Non-pigmented ciliary epithelial cell (primary cell): ENCODE measurements at regions not wholly inside any gene's neighbourhood (a gene's known extent, or its start where the extent isn't known, plus 50 kb on each side); places are given as distances from the start of the nearest gene placed in this dataset.

Experiments
- DNase-seq: peaks from one replicate; pipeline ENCODE4 v3.0.0-alpha.2; 2010; ENCODE audit warnings: low read depth

GRCh38 chr10:47104786-47105385 lies 193.7 kb downstream of the PTPN20 start:
- no peak for DNase-seq

GRCh38 chr10:47107007-47107747 lies 192.8 kb upstream of the GDF10 start:
- DNase-seq, result no peak

GRCh38 chr10:47109906-47110305 lies 190.1 kb upstream of the GDF10 start:
- no peak for DNase-seq

DNA sequence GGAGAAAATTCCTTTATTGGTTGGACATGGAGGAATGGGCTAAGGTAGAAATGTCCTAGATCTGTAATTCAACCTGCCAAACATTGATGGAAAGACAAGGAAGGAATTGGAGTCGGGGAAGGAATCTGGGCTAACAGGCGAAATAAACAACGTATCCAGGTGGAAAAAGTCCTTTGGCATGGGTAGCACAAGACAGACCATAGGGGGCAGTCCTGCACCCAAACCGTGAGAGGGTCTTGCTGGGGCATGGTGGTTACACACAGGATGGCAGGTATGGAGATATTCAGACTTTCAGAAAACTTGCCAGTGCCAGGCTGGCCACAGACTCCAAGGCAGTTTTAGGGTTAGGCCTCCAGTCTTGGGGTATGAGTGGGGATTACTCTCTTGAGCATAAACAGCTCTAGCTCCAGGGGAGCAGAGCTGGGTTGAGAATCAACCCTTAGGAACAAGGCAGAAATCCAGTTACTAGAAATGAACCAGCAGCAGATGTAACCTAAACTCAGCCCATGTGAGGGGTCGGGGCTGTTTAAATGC lies 188.6 kb upstream of the GDF10 start:
- no peak for DNase-seq

GRCh38 chr10:47112612-47113011 lies 187.4 kb upstream of the GDF10 start:
- no peak for DNase-seq

GRCh38 chr10:47113907-47114500 lies 186.0 kb upstream of the GDF10 start:
- no peak for DNase-seq

- no peak for DNase-seq
Observed at GRCh38 chr10:47114680-47115186, 185.3 kb upstream of the GDF10 start.

GRCh38 chr10:47115322-47115721 lies 184.7 kb upstream of the GDF10 start:
- DNase-seq, result no peak

GRCh38 chr10:47116445-47116844 lies 183.6 kb upstream of the GDF10 start:
- no peak for DNase-seq

GRCh38 chr10:47118326-47118725 lies 181.7 kb upstream of the GDF10 start:
- DNase-seq, result no peak

DNA sequence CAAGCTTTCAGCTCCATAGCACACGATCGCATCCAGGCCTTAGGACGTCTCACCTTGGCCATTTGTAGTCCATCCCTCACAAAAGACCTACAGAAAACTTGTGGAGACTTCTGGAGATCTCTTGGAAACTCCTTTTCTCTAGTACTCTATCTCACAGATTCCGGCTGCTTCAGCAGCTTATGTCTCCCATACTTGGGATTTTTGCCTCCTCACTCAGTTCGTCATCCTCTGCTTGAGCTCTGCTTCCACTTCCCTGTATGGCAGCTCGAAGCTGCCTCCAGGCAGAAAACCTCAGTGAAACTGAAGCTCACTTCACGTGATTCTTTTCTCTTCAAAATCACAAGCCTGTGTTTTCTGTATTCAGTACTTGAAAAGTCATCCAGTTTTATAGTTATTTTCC lies 178.7 kb upstream of the GDF10 start:
- DNase-seq, result no peak

- no peak for DNase-seq
Observed at GRCh38 chr10:47123716-47124288, 176.2 kb upstream of the GDF10 start.

DNA sequence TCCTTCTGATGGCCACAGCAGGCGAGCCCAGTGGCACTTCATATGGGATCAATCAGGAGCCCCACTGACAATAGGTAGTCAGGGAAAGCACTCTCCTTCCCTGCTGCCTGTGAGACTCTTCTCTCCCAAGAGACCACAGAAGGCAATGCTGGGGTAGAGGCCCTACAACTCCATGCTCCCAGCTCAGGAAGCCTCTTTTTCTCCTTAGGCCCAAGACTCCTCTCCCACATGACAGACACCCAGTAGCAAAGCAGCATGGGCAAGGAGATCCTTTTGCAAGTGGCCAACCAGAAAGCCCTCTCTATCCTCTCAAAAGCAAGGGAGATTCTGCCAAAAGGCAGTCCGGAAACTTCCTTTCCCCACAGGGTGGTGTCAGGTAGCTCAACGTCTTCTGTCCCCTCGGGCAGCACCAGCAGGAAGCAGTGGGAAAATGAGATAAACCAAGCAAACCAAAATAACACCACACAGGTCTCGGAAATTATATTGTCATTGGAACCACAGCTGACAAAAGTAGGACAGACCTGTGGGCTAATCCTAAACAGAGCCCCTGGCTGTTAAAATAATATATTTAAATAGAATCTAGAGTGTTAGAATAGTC lies 172.7 kb upstream of the GDF10 start:
- no peak for DNase-seq

GRCh38 chr10:47130491-47130890 lies 169.5 kb upstream of the GDF10 start:
- DNase-seq, result no peak

DNA sequence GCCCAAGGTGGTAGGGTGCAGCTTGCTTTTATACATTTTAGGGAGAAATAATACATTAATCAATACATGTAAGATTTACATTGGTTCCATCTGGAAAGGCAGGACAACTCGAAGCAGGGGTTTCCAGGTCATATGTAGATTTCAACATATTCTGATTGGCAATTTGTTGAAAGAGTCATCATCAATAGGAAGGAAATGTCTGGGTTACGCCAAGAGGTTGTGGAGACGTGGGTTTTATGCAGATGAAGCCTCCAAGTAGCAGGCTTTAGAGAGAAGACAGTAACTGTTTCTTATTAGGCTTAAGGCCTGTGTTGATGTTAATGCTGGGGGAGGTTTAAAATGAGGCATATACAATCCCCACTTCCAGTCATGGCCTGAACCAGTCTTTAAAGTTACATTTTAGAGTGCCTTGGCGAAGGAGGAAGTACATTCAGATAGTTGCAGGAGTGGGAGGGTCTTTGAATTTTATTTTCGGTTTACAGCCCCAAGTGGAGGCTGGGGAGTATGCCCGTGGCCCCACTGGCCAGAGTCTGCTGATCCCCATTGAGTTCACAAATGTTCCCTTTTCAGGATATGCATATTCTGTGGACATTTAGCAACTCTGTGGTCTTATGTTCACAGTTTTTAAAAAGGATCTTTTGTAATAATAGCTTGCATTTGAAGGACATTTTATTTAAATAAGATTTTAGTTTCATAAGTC lies 166.0 kb upstream of the GDF10 start:
- DNase-seq, result no peak

DNA sequence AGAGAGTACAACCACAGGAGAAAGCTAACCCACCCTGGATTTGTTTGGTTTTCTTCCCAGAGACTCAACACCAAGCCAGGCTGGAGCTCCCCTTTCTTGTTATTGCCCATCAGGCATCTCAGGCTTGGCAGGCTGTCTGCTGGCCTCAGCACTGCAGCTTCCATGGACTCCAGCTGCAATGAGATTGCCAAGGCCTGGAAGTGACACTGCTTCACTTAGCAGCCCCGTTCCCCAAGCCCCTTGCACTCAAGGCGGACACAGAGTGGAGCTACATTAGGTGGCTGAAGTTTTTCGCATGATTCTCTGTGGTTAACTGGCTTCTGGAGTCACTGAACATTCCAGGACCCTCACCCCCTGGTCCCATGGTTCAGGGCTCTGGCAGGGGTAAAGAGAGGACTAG lies 163.1 kb upstream of the GDF10 start:
- DNase-seq, result no peak

- DNase-seq, result peak; percentile 93
Observed at GRCh38 chr10:47137311-47137851, 162.6 kb upstream of the GDF10 start.

DNA sequence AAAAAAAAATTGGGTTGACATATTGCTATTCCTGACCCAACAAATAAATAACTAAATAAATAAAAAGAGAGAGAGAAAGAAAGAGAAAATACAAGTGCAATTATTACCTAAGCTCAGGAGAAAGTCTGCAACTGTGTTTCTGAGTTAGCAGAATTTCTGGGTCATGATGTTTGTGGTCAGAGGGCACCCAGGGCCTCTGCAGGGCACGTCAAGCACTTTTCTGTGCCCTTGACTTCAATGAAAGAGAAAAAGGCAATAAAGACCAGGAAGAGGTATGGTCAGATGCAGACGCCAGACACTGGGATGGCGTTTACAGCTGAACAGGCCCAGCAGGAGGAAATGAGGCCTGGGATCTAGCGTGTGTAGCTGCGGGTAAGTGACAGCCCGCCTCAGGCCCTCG lies 160.9 kb upstream of the GDF10 start:
- no peak for DNase-seq

- DNase-seq, result no peak
Observed at GRCh38 chr10:47140761-47141348, 159.1 kb upstream of the GDF10 start.

DNA sequence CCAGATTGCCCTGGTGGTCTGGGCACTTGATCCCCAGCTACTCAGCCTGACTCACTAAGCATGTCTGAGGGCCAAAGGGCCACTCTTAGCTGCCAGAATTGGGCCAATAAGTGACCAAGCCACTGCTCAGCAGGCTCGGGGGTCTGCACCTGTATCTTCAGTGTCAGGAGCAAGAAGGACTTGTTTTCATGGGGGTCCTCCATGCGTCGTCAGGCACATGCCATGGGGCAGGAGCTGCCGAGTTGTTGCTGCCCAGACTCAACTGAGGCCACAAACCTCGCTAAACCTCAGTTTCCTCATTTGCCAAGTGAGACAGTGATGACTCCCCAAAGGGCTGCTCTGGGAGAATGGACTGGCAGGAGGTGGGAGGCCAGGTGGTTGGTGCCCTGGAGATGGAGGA lies 158.6 kb upstream of the GDF10 start:
- no peak for DNase-seq

DNA sequence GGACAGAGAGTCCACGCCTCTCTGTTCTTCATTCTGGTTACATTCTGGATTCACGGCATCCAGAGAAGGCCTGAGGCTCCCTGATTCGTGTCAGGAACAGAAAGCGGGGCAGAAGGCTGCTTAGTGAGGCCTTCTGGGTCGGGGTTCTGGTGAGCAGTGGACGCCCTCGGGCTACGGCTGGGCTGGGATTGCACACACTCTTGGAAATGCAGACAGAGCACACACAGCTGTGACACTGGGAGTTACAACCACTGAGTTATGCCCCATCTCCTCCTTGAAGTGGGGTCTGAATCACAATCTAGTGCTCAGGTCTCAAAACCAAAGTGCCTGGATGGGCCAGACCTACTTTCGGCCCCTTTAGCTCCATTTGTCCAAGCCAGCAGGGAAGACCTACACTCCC lies 156.9 kb upstream of the GDF10 start:
- DNase-seq, result no peak
